ENCODE measurements at regions not wholly inside any gene's neighbourhood (a gene's known extent, or its start where the extent isn't known, plus 50 kb on each side); places are given as distances from the start of the nearest gene placed in this dataset.

DNA sequence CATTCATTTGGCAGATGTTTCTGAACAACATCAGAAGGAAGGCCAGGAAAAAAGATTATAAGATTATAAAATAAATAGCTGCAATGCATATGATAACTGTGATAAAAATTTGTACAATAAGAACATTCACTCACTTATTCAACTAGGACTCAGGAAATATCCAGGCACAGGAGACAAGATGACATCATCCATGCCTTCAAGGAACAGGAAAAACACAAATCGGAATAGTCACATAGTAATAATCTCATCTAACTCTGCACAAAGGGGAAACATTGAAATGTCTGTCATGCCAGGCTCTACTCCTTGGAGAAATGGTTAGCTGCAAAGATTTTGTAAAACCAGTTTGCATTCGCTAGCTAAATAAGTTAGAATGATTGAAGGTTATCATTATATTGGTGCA lies 233.5 kb upstream of the AGTR1 start:
- Histone ChIP-seq H3K4me2 (no peak overlapping the region), H3K27me3 (no peaks in the 10 kb centered on the region), H3K27ac (no peak overlapping the region), H3K9me3 (replicated peaks in 1 of 11) (no peaks in the 10 kb centered on the region), H3K4me1 (peaks cover 0 to 9% (median 0%) of the 10 kb centered on the region in 10 experiments; a peak in 3 of 20 replicates), H4K20me1 (no peaks in the 10 kb centered on the region), H3K36me3 (no peaks in the 10 kb centered on the region), H3K9ac (no peak overlapping the region), H3K4me3 (no peak overlapping the region)
- TF ChIP-seq Cebpa-rat (IDR thresholded peaks at IDR 0.05): no peak

DNA sequence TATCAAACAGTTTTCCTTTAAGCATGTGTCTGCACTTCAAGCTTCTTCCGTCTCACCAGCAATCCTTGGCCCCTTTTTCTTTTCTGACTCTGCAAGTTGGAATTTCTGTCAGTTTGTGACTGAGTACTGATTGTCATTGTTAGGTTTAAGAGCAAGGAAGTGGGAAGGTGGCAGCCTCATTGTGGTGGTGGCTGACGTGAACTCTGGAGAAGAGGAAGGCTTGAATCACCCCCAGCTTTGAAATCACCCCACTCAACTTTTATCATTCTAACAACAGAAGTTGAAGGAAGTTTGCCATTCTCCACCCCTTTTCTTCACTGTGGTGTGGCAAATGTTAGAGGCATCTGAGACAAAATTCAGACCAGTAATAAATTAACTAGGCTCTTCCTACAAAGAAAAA lies 231.6 kb upstream of the AGTR1 start:
- Histone ChIP-seq H3K27me3 (no peaks in the 10 kb centered on the region), H3K4me2 (peak overlapping the region in 2 of 11 experiments; percentile 25 to 44; a peak in 3 of 22 replicates), H3K36me3 (no peaks in the 10 kb centered on the region), H3K9ac (no peak overlapping the region), H3K4me1 (peaks cover 0 to 9% (median 0%) of the 10 kb centered on the region in 10 experiments; a peak in 3 of 20 replicates), H3K9me3 (replicated peaks in 1 of 11) (no peaks in the 10 kb centered on the region), H3K4me3 (no peak overlapping the region), H4K20me1 (no peaks in the 10 kb centered on the region), H3K27ac (no peak overlapping the region)
- TF ChIP-seq Cebpa-rat (IDR thresholded peaks at IDR 0.05): no peak

DNA sequence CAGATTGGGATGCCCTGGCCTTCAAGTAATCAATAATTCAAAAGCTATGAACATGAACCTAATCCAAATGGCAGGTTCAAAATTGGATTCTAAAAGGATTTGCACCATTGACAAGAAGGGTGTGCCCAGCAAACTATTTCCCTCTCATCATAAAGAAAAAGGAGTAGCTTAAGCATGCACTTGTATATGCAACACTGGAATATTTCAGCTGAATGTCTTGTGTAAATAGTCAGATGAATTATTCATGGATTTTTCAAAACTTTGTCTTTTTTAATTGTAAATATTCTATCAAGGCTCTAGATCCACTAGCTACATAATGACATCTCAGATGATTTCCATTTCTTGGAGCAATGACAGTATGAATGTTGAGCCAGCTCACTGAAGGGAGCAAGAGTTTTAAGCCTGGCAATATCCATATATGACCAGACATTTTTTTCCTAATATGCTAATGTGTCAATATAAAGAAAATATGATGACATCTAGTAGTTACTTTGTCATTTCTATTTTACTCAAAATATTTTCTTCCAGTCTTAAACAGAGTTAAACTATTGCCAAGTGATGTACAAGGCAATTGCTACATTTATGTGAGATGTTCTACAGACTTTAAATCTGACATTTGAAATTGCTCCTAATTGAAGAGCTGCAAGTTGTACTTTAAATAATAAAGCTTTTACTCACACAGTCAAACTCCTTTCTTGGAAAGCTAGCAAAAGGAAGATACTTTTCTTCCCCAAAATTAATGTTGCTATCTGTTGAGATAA lies 230.5 kb upstream of the AGTR1 start:
- Histone ChIP-seq H3K4me2 (no peak overlapping the region), H3K4me1 (peaks cover 0 to 9% (median 0%) of the 10 kb centered on the region in 10 experiments; a peak in 3 of 20 replicates), H4K20me1 (no peaks in the 10 kb centered on the region), H3K9me3 (replicated peaks in 1 of 11) (no peaks in the 10 kb centered on the region), H3K4me3 (no peak overlapping the region), H3K27ac (no peak overlapping the region), H3K36me3 (no peaks in the 10 kb centered on the region), H3K27me3 (no peaks in the 10 kb centered on the region), H3K9ac (no peak overlapping the region)
- no peak for TF ChIP-seq Cebpa-rat (IDR thresholded peaks at IDR 0.05)

DNA sequence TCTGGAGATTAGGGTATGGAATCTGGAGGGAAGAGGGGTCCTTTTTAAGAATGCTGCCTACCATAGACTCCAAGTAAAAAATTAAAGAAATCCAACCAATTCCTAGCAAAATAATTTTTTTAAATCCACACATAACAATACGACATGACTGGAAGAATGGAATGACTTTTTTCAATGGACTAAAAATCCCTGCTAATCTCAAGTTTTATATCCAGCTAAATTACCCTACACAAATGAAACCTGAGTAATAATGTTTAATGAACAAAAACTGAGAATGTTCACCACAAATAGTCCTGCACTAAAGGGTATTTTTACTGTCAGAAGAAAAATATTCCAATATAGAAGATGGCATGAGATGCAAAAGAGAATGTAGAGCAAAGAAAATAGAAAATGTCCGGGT lies 220.3 kb upstream of the AGTR1 start:
- Histone ChIP-seq H3K9ac (no peak overlapping the region), H3K27ac (no peak overlapping the region), H3K4me1 (no peaks in the 10 kb centered on the region), H3K27me3 (no peaks in the 10 kb centered on the region), H3K4me2 (no peak overlapping the region), H3K4me3 (no peak overlapping the region), H3K9me3 (replicated peaks in 1 of 11) (peaks cover 10 to 19% (median 16%) of the 10 kb centered on the region in 11 experiments; a peak in 18 of 22 replicates), H4K20me1 (no peaks in the 10 kb centered on the region), H3K36me3 (no peaks in the 10 kb centered on the region)
- TF ChIP-seq Cebpa-rat (IDR thresholded peaks at IDR 0.05): no peak

DNA sequence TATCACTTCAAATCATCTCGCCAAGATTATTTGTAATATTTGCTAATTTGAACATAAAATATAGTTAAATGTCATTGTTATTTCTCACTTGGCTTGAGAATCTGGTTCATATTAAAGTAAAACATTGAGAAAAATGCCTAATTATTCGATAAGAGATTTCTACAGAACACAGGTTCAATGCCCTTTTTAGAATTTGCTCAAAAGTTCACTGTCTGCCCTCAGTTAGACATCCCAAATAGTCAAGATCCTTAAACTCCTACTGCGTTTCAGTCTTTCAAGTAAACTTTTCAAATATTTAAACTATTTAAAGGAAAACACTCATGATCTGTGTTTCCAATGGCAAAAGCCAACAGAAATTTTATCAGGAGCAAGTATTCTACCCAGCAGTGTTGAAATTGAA lies 204.1 kb upstream of the AGTR1 start:
- Histone ChIP-seq H3K9me3 (replicated peaks in 1 of 11) (no peaks in the 10 kb centered on the region), H3K4me2 (no peak overlapping the region), H3K36me3 (no peaks in the 10 kb centered on the region), H4K20me1 (no peaks in the 10 kb centered on the region), H3K9ac (no peak overlapping the region), H3K4me3 (no peak overlapping the region), H3K27me3 (no peaks in the 10 kb centered on the region), H3K27ac (no peak overlapping the region), H3K4me1 (no peaks in the 10 kb centered on the region)
- no peak for TF ChIP-seq Cebpa-rat (IDR thresholded peaks at IDR 0.05)

DNA sequence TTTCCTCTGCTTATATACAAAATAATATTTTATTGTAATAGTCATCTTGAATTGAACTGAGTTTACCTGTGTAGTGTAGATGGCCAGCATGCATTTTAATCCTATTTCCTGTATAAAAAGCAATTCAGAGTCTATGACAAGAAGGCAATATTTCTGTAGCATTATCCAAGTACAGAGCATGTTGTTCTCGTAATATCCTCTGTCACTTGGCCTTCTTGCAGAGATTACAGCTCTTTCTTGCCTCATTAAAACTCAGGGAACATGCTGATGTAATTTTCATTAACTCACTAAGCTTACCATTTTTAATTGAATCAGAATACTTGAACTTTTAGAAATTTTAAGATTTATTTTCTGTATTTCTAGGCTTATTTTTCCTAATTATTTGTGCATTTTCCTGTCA lies 203.3 kb upstream of the AGTR1 start:
- Histone ChIP-seq H3K9ac (no peak overlapping the region), H3K4me2 (no peak overlapping the region), H3K27ac (no peak overlapping the region), H3K27me3 (no peaks in the 10 kb centered on the region), H3K4me3 (no peak overlapping the region), H3K9me3 (replicated peaks in 1 of 11) (no peaks in the 10 kb centered on the region), H3K4me1 (no peaks in the 10 kb centered on the region), H3K36me3 (no peaks in the 10 kb centered on the region), H4K20me1 (no peaks in the 10 kb centered on the region)
- TF ChIP-seq Cebpa-rat (IDR thresholded peaks at IDR 0.05): no peak

DNA sequence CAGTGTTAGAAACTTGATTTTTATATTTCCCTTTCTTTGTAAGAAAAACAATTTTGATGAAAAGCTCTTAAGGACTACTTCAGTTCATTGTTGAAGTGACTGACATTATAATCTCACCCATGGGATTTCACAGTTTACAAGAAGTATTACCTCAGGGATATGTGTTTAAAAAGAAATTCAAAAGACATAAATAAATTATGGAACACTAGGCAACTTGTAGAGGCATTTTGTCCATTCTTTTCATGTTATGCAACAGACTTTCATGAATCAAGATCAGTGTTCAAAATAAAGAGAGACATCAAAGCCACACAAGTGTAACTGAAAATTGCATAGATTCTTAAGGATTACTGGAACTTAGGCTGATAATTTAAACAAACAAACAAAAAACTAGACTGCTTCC lies 196.8 kb upstream of the AGTR1 start:
- Histone ChIP-seq H3K36me3 (no peaks in the 10 kb centered on the region), H3K9me3 (replicated peaks in 1 of 11) (no peaks in the 10 kb centered on the region), H4K20me1 (no peaks in the 10 kb centered on the region), H3K27me3 (no peaks in the 10 kb centered on the region), H3K4me1 (peaks cover 0 to 5% (median 0%) of the 10 kb centered on the region in 10 experiments; a peak in 1 of 20 replicates), H3K27ac (no peak overlapping the region), H3K9ac (no peak overlapping the region), H3K4me3 (no peak overlapping the region), H3K4me2 (no peak overlapping the region)
- TF ChIP-seq Cebpa-rat (IDR thresholded peaks at IDR 0.05): no peak

DNA sequence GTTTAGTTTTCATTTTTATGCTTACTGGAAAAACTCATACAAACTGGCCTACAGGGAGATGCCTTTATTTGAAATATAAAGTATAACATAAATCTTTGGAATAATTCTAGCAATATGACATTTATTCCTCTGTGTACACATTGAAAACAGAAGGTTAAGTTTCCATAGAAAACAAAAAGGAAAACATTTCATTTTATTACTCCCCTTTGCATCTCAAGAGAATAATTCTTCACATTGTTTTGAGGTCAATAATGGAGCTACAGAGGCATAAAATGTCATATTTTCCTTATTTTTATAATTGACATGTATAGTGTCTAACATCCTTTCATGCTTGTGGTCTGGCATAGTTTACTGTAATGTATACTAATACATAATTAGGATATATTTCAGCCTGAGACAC lies 187.6 kb upstream of the AGTR1 start:
- Histone ChIP-seq H3K4me3 (no peak overlapping the region), H3K4me1 (peaks cover 0 to 26% (median 10%) of the 10 kb centered on the region in 10 experiments; a peak in 15 of 20 replicates), H3K36me3 (no peaks in the 10 kb centered on the region), H3K27me3 (no peaks in the 10 kb centered on the region), H4K20me1 (no peaks in the 10 kb centered on the region), H3K9ac (no peak overlapping the region), H3K4me2 (no peak overlapping the region), H3K9me3 (replicated peaks in 1 of 11) (no peaks in the 10 kb centered on the region), H3K27ac (no peak overlapping the region)
- TF ChIP-seq Cebpa-rat (IDR thresholded peaks at IDR 0.05): no peak

DNA sequence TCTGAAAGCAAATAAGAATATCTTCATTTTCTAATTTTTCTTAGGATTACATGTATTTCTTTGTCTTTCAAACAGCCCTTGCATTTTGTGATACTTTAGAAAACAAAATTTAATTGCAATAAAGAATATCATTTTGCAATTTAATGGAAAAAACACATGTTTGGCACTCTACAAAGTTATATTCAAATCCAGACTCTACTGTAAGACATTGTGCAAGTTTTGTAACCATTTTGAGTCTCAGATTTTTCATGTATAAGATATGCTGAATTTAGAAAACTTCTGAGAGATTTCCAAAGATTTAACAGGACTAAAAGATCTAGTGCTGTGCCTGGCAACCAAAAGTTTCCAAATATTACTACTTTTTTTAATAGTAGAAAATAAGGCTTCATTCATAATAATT lies 187.1 kb upstream of the AGTR1 start:
- Histone ChIP-seq H3K36me3 (no peaks in the 10 kb centered on the region), H3K9me3 (replicated peaks in 1 of 11) (no peaks in the 10 kb centered on the region), H3K4me3 (no peak overlapping the region), H3K9ac (no peak overlapping the region), H3K4me2 (no peak overlapping the region), H3K27me3 (no peaks in the 10 kb centered on the region), H4K20me1 (no peaks in the 10 kb centered on the region), H3K4me1 (peaks cover 0 to 26% (median 10%) of the 10 kb centered on the region in 10 experiments; a peak in 15 of 20 replicates), H3K27ac (no peak overlapping the region)
- no peak for TF ChIP-seq Cebpa-rat (IDR thresholded peaks at IDR 0.05)

DNA sequence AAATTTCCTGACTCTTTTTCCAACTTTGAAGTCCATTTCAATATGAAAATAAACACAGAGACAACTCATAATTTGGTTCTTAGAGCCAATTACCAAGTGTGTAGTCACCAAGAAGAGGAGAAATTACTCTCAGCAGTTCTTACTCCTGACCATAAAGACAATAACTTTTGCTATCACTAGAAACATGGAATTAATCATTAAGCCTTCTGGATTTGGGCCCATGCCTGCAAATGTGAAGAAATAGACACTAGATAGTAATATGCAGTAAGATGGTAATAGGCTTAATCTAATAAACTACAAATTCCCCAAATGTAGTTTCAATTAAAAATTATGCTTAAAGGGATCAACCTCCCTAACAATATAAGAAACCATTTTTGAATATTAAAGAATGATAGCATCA lies 185.1 kb upstream of the AGTR1 start:
- Histone ChIP-seq H3K27me3 (no peaks in the 10 kb centered on the region), H3K4me2 (peak overlapping the region in 5 of 11 experiments; percentile 40 to 78 (median 56); a peak in 7 of 22 replicates), H3K4me1 (peaks cover 0 to 26% (median 10%) of the 10 kb centered on the region in 10 experiments; a peak in 15 of 20 replicates), H3K9ac (no peak overlapping the region), H4K20me1 (no peaks in the 10 kb centered on the region), H3K4me3 (no peak overlapping the region), H3K36me3 (no peaks in the 10 kb centered on the region), H3K9me3 (replicated peaks in 1 of 11) (no peaks in the 10 kb centered on the region), H3K27ac (peak overlapping the region in 2 of 11 experiments; percentile 18 to 49; a peak in 2 of 22 replicates)
- no peak for TF ChIP-seq Cebpa-rat (IDR thresholded peaks at IDR 0.05)
